OCI-M1 (cell line): ENCODE measurements at regions not wholly inside any gene's neighbourhood (a gene's known extent, or its start where the extent isn't known, plus 50 kb on each side); places are given as distances from the start of the nearest gene placed in this dataset.

Experiments
- DNase-seq: peaks from one replicate; lab custom pipeline; 2025; lab: John Stamatoyannopoulos, UW

DNA sequence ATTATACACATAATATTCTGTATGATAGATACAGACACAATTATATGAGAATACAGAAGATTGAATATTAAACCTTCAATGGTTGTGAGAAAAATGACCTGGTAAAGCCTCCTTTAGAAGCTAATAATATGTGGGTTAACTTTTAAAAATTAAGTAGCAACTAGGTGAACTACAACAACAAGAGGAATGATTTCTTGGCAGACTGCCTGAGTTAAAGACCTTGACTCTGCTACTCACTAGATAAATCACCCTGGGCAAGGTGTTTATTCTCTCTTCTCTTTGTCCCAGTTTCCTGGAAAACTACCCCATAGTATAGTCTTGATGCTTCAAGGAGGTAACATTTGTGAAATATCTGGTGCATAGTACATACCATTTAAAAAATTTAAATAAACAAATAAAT lies 519.6 kb upstream of the TENM4 start:
- no peak for DNase-seq

DNA sequence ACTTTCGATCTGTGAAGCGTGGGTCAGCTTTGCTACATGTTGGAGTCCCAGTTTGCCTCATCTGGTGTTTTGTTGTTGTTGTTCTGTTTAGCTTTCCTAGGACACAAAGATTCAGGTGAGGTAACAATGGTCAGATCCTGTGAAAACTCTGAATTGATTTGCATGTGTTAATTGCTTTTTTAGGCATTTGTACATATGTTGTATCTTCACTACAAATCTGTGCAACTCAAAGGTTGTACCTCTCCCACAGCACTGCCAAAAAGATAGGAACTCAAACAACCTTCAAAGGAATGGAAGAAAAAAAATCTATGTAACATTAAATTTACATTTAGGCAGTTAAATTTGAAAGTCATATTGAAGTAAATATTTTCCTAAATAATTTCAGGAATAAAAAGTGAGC lies 518.5 kb upstream of the TENM4 start:
- DNase-seq: peak; percentile 33

DNA sequence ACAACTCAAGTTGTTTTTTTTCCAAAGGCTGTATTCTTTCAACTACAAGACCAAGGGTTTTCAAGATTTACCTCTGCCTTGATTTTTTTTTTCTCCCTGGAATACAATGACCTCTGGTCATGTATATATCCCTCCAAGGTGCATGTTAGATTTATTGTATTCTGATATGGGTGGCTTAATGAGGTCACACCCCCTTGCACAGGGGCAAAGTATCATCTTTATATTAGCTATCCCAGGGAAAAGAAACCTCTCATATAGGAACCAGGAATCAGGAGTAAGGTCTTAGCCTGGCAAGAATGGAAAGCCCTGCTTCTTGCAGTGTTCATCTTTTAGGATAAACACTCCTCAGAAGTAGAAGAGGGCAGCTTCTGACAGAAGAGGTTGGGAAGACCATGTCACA lies 516.9 kb upstream of the TENM4 start:
- DNase-seq: no peak

DNA sequence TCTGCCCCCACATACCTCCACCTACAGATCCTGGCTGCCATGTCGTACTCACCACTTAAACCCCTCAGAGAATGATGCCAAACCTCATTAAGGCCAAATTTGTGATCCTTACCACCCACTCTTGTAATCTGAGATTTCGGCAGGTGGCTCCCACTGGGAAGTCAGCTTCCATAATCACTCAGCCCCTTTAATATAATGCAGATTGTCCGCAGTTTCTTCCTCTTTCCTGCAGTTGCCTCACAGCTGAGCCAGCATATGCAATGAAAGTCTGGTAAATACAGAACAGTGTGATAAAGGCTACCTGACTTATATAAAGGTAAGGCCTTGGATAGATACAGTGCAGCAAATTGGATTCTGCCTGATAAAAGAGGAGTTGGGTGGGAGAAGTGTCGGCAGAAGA lies 515.2 kb upstream of the TENM4 start:
- DNase-seq: no peak

DNA sequence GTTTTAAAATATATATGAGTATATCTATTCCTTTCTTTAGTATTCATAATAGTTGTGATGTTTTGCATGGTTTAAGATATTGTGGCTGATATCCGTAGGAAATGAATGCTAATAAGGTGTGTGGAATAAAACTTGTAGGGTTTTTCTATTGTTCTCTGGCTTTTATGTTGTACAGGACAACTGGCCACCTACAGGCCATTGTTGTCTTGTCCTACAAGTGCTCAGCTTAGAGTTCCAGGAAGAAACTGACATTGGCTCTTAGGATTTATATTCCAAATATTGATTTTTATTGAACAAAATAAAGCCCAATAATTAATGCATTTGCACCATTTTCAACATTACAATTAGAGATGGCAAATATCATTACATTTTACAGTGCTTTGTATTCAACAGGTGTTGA lies 512.8 kb upstream of the TENM4 start:
- DNase-seq: no peak

DNA sequence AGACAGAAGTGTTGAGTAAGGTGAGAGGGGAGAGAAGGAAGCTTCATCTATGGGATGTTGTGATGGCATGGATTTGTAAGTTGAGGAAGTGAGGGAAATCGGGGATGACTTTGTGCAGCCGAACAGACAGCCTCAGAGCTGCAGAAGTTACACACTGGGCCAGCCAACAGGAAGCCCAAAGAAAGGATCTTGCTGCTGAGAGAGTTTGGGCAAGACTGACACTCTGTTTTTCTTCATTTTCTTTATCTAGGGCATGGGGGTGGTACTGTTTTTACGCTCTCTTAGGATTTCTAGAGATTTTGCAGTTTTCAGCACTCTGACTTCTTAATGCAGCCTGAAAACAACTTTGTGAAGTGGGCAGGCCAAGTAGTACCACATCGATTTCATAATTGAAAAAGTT lies 509.9 kb upstream of the TENM4 start:
- DNase-seq: no peak

DNA sequence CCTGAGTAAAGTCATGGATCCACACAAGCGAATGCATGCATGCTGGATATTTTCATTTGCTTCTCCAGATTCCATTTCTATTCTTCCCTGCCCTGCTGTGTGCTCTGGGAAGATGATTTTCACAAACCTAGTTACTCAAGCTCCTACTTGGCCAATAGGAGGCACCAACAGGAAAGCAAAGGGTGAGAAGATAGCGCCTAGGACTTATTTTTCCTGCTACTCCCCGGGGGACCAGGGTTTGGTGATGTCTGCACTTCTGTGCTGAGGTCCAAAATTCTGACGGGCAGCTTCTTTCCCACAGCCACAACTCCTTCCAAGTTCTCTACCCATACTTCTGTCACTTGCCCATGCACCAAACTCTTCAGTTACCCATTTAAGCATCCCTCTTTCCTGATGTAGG lies 509.3 kb upstream of the TENM4 start:
- no peak for DNase-seq

DNA sequence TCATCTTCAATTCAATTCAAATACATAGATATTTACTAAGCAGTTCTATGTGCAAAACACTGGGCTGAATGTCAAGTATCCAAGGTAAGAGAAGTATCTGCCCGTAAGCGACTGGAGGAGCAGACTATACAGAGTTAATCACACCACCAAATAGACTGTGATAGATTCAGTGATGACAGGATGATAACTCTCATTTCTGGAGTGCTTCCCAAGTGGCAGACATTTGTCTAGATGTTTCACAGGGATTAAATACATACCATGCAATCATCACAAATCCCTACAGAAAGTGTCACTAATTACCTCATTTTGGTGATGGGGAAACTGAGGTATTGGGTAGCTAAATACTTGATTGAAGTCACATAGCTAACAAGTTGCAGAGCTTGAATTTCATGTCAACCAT lies 508.7 kb upstream of the TENM4 start:
- DNase-seq: no peak

DNA sequence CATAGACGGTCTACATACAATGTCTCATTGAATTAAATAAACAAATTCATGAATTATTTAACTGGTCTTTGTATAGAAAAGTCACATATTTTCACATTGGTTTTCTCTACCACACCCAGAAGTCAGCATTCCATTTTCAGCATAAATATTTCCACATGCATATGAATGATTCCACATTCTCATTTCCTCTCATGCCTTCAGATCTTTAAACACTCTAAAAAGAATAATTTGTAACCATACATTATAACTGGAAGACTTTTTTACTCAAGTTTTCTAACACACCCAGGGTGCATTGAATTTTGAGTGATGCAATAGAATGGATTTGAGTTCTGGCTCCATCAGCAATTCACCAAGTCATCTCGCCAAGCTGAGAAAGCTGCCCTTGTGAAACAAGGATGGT lies 501.8 kb upstream of the TENM4 start:
- DNase-seq: no peak

DNA sequence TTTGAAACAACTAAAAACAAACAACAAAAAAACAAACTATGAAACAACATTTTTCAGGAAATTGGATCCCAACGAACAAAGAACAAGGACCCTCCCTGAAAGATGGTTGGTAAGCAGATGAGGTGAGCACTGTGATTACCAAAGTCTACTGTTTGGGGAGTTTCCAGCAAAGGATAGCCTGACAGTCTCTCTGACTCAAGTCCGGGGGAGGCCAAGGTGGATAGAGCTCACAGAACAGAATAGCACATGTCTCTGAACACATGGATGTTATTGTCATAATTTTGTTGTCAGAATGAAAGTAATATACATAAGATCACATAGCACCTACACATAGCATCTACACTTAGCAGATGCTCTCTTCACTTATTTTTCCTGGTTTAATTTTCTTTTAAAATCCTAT lies 501.3 kb upstream of the TENM4 start:
- no peak for DNase-seq

DNA sequence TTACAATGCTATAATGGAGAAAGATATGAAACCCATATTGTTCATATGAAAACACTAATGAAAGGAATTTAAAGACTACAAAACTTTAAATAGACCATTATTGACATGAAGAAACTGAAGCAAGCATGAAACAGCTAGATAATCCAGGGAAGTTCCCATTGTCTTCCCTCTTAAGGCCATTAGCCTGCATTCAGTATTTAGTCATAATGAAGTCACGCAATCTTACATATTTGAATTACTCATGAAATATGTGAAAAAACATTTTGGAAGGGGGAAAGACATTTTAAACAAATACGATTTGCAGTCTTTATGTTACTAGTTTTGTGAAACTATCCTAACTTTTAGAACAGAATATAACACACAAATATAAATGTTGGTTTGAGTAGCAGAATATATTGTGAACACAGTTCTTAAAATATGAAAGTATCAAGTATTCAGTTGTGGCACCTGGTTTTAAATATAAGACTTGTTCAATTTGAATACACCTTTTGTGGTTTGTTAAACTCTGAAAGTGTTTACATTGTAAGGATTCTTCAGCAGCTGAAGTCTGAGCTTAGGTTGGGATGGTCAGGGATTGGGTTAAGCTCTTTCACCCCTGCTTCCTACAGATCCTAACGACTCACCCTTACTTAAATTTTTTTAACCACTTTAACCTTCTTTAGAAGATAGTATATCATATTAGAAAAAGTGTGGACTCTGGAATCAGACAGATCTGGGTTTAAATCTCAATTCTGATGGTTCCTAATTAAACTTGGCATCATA lies 500.3 kb upstream of the TENM4 start:
- no peak for DNase-seq

DNA sequence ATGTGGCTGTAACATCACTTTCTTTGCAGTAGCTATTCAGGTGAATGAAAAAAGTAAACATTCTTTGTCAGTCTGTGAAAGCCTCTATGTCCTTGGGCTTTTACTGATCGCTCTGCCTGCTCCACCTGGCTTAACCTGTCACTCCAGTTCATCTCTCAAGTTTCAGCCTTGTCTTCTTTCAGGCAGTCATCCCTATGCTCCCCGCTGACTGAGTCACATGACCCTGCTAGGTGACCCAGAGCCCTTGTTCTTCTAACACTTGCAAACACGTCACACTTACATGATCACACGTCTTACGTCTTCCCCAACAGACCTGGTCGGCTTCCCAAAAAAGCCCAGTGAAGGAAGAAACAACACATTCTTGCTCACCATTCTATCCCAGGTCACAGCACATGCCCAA lies 499.3 kb upstream of the TENM4 start:
- no peak for DNase-seq

DNA sequence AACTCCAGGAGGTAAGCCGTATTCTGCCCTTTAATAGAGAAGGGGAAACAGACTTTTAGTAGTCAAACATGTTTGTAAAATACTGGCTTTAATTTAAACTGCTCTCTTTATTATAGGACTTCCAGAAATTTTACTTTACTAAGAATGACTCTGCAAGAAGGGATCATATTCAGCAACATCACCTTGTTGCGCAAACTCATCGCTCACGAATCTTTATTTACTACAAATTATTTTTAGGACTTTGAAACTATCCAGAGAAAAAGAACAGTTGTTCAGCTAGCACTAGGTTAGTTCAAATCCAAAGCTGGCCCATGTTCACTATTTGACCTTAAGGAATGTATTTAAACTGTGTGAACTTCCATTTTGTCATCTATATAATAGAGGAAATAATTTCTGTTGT lies 498.3 kb upstream of the TENM4 start:
- no peak for DNase-seq

DNA sequence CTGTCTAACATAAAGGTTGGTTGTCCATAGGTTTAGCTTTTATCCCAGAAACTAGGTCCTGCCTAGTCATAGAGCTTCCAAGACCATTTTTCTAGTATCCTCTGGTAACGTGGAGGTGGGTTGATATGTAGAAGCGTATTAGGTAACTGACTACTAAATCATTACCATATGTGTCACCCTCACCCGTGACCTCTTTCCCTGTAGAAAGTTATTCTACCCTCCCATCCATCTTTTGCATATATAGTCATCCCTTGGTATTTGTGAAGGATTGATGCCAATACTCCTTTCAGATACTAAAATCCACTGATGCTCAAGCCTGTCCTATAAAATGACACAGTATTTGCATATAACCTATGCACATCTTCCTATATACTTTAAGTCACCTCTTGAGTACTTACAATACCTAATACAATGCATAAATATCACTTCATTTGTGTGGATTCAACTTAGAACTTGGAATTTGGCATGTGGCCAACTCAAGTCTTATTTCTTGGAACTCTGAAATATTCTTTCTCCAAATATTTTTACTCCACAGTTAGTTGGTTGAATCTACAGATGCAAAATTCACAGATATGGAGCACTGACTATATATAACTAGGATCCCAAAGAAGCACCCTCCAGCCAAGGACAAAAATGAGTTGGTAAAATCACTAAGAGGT lies 497.0 kb upstream of the TENM4 start:
- no peak for DNase-seq

DNA sequence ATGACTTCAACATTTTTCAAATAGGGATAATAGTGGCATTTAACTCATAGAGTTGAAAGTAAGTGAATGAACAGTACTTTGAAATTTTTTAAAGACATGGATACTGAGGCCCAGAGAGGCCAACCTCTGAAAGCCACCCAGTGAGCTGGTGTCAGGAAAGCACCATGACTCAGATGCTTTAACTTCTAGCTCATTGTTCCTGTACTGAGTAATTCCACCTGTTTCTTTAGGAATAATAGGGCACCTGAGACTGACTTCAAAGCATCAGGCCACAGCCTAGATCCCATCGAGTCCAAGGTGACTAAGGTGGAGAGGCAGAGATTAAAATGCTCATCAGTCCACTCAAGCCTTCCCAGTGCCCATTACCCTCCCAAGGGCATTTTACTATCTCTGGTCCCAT lies 491.8 kb upstream of the TENM4 start:
- DNase-seq: no peak

DNA sequence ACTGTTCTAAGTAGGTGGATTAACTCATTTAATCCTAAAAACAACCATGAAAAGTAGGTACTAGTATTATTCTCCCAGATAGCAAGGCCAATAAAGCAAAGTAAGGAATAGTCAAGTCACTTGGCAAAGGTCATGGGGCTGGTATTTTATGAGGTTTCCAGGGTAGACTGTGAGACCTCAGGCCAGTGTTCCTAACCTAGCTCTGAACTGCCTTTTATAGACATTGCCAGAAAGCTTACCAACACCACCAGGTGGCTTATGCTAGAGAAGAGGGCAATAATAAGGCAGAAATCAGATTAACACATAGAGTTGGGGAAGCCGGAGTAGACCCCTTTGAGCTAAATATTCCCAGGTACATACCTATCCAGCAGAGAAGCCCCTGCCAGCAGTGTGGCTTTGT lies 490.9 kb upstream of the TENM4 start:
- DNase-seq: no peak

DNA sequence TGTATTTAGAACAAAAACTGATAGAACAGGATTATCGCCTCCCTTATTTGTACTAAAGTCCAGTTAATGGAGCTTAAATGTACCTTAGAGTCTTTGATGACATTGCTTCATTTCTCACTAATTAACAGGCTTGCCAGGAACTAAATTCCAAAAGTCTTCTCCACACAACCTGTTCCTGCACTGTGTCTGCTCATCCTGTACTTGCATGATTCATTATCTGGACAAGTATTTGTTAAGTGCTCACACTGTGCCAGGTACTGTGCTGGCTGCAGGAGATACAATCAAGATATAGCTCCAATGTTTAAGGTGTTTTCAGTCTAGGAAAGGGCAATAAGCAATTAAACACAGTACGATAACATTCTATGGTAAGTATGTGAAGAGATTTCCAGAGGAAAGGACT lies 485.9 kb upstream of the TENM4 start:
- no peak for DNase-seq

DNA sequence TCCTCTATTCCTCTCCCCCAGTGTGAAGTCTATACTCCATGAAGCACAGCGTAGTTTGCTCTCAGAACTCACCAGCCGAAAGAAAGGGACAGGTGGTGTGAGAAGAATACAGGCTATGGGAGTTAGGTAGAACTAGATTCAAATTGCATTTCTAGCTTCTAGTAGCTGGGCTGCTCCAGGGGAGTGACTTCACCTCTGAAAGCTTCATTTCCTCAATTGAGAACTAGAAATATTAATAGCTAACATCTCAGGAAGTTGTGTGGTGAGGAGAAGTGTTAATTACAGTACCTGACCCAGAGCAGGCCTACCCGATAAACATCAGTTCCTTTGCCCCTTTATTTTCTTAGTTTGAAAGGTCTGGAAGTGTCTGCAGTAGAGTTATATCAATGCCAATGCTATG lies 484.7 kb upstream of the TENM4 start:
- no peak for DNase-seq

DNA sequence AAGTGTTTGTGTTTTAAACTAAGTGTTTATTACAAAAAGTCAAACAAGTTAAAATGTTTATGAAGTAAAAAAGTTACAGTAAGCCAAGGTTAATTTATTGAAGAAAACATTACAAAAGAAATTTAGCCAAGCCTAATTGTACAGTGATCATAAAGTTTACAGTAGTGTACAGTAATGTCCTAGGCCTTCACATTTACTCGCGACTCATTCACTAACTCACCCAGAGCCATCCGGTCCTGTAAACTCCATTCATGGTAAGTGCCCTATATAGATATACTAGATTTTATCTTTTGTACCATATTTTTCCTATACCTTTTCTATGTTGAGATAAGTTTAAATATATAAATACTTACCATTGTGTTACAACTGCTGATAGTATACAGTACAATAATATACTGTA lies 481.8 kb upstream of the TENM4 start:
- DNase-seq: no peak

DNA sequence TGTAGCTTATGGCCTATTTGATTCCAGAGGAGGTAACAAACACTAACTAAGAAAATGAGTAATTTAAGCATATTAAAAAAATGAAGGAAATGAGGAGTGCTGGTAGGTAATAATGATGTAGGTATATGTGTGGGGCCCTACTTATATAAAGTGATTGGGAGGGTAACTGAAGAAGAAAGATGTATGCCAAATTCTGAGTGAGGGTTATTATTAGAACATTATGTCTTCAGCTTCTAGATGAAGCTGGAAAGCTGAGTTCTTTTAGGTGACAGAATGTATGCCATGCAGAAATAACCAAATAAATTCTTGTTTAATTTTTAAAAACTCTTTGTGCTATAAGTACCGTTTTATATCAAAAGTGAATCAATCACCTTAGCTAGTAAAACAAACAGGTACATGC lies 479.6 kb upstream of the TENM4 start:
- no peak for DNase-seq

DNA sequence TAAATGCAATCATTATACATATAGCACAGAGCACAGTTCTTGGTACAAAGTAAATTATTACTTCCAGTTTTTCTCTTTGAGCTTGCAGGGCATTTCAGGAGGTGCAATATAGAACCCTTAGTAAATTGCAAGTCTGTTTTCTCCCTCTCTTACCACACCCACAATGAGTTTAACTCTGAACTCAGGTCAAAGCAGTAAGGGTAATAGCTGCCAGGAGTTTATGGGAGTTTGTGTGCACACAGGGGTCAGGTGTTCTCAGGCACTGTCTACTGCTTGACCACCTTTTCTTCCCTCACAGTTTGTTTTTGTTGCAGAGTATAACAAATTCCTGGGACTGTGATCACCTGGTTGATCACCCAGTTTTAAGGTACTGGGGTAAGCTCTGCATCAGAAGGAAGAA lies 478.5 kb upstream of the TENM4 start:
- no peak for DNase-seq

DNA sequence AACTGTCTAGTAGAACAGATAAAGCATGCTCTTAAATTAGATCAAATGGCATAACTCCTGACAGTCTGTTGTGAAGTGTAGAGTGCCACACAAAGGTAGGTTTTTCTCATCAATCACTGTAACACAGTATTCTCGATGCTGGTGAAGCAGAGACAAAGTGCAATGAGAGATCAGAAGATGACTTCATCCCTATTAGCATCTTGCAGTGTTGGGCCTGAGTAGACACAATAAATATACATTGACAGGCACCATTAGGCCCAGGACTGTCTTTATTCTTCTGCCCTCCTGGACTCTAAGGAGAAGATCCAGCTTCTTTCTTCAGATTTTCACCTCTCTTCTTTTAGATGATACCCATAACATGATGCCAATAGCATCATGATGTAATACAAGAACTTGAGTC lies 478.0 kb upstream of the TENM4 start:
- no peak for DNase-seq

DNA sequence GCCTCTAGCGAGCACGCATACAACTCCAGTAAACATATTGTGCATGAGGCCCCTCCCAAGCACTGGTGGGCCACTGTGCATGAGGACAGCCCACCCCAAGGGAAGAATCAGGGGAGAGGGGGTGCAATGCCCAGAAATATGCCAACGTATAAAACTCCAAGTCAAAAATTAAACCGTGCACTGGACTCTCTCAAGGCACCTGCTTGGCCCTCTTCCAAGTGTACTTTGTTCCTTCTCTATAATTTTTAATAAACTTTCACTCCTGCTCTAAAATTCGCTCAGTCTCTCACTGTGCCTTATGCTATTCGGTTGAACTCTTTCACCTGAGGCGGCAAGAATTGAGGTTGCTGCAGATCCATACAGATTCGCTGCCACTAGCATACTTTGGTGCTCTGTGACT lies 465.3 kb upstream of the TENM4 start:
- DNase-seq: no peak

DNA sequence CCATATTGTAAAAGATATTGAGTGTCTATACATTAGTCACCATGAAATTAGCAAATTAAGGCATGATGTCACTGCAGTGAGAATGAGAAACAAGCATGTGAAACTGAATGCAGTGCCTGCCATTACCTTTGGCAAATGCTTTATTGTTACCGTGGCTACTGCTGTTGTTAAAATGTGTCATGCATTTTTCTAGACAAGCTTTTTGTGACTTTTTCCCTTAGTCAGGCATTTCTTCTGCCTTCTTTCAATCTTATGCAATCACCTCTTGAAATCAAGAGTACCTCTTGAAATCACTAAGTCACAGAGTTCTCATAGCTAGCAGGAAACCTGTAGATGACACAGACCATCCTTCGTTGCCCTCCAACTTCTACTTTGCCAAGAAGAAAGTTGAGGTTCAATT lies 461.7 kb upstream of the TENM4 start:
- no peak for DNase-seq
